Panc1 (cell line): ENCODE measurements at regions not wholly inside any gene's neighbourhood (a gene's known extent, or its start where the extent isn't known, plus 50 kb on each side); places are given as distances from the start of the nearest gene placed in this dataset.
A peak's percentile ranks its signal among the peaks of the same experiment; 100 is the strongest.

Experiments used
- ATAC-seq: fragments of 200-7000 bp; cut with Tn5 transposase; 2 replicates; pipeline ENCODE4 v1.9.1; 2020; ENCODE audit warnings: mild to moderate bottlenecking, moderate library complexity
- BruUV-seq: library from RNA; stranded (reverse); fragments of 400-500 nt; replicated peaks from 2 replicates; lab custom pipeline; 2021; lab: Mats Ljungman, UMichigan
- CTCF ChIA-PET: fragments of 300-600 bp; sonication (Branson Sonifier 250); formaldehyde crosslinking; loops from one replicate; lab custom pipeline; 2022; ENCODE audit warnings: antibody characterized with exemption; lab: Charles Lee
- POLR2A ChIA-PET: fragments of 300-600 bp; sonication (Branson Sonifier 250); formaldehyde crosslinking; loops from one replicate; lab custom pipeline; 2022; ENCODE audit warnings: antibody characterized with exemption; lab: Charles Lee
- DNase-seq: peaks from one replicate; pipeline ENCODE4 v3.0.0-alpha.2; 2010; ENCODE audit warnings: low read depth, low spot score
- H3K27ac ChIP-seq: 2 replicates; pipeline ENCODE4 v1.5.1; 2011; ENCODE audit warnings: mild to moderate bottlenecking, low read length, inconsistent platforms
- H3K27me3 ChIP-seq: fragments of 200-500 bp; sonication (Bioruptor generic); 2 replicates; pipeline ENCODE4 v1.6.0; 2014; ENCODE audit warnings: low read length, inconsistent platforms; ENCODE audit not compliant: control insufficient read depth, insufficient read depth
- H3K36me3 ChIP-seq: fragments of 200-500 bp; sonication (Bioruptor generic); 2 replicates; pipeline ENCODE4 v1.5.1; 2014; ENCODE audit warnings: inconsistent platforms, mild to moderate bottlenecking, low read length, moderate library complexity; ENCODE audit not compliant: control insufficient read depth, insufficient read depth
- H3K4me1 ChIP-seq: 2 replicates; pipeline ENCODE4 v1.5.1; 2011; ENCODE audit warnings: inconsistent platforms, mild to moderate bottlenecking, low read length, moderate library complexity; ENCODE audit not compliant: control insufficient read depth, insufficient read depth
- H3K4me3 ChIP-seq, 2 experiments: 2 replicates each; pipeline ENCODE4 v1.5.1; 2011 to 2012; ENCODE audit warnings: low read depth in 2 of 2, low read length in 2 of 2, mild to moderate bottlenecking in 2 of 2, inconsistent platforms in 1 of 2, moderate library complexity in 1 of 2
- H3K9me3 ChIP-seq: fragments of 200-500 bp; sonication (Bioruptor generic); 2 replicates; pipeline ENCODE4 v1.5.1; 2014; ENCODE audit warnings: low read depth, mild to moderate bottlenecking, inconsistent platforms, low read length, moderate library complexity; ENCODE audit not compliant: control insufficient read depth, insufficient read depth
- CTCF ChIP-seq: fragments of 450-650 bp; IDR thresholded peaks from 2 replicates; pipeline ENCODE4 v1.5.1; 2017; ENCODE audit warnings: mild to moderate bottlenecking
- POLR2AphosphoS5 ChIP-seq: IDR thresholded peaks from 2 replicates; pipeline ENCODE4 v1.6.1; 2012; ENCODE audit warnings: mild to moderate bottlenecking, low read depth, low read length, moderate library complexity
- REST ChIP-seq, 2 experiments: IDR thresholded peaks; 2 replicates each; pipeline ENCODE4 v1.6.1; 2011 to 2012; ENCODE audit warnings: low read depth in 2 of 2, control low read depth in 1 of 2, low read length in 1 of 2, mild to moderate bottlenecking in 1 of 2, moderate library complexity in 1 of 2; ENCODE audit not compliant: insufficient read depth in 1 of 2
- SIN3A ChIP-seq: IDR thresholded peaks from 2 replicates; pipeline ENCODE4 v1.6.1; 2012; ENCODE audit warnings: low read depth, mild to moderate bottlenecking, low read length, moderate library complexity, borderline replicate concordance; ENCODE audit not compliant: insufficient read depth
- TCF7L2 ChIP-seq: IDR thresholded peaks from 2 replicates; pipeline ENCODE4 v1.6.1; 2011; ENCODE audit warnings: mild to moderate bottlenecking, low read depth, low read length, inconsistent platforms
- in situ Hi-C: cut with HindIII; loops from 2 replicates; pipeline ENCODE4 v1.10.0; 2016; ENCODE audit warnings: low sequenced_read_pairs, low pct_unique_long_range_greater_than_20kb
- intact Hi-C: fragments of 100-400 bp; cut with micrococcal nuclease; formaldehyde crosslinking; loops from one replicate; pipeline ENCODE4 v1.10.0; 2022; ENCODE audit not compliant: unreplicated experiment

GRCh38 chr12:4849115-4849541, 60.6 kb upstream of the KCNA1 start:
- Histone ChIP-seq H3K4me3 (no peak overlapping the region), H3K36me3 (no peaks in the 10 kb centered on the region), H3K27ac (no peak overlapping the region), H3K27me3 (no peaks in the 10 kb centered on the region), H3K9me3 (no peaks in the 10 kb centered on the region), H3K4me1 (no peaks in the 10 kb centered on the region)
- POLR2A ChIA-PET, result no interaction called here
- ATAC-seq (no peak), DNase-seq (peak; percentile 17)
- intact Hi-C loops (no loop called here), in situ Hi-C loops (no loop called here)
- CTCF ChIA-PET, result interaction anchor here (0.7 to 0.8 kb wide), 4 partner anchors 9 to 1125 kb away, joined by 3 to 13 read pairs (median 4); no protein-coding TSS in a partner anchor
- BruUV-seq, result no TSS peak
- peak; percentile 75 for TF ChIP-seq CTCF
- no peak for TF ChIP-seq REST (IDR thresholded peaks at IDR 0.05; ENCODE audit: insufficient read depth in 1 of 2, low read depth in 2 of 2, low read length in 1 of 2)

- in situ Hi-C loops (no loop called here), intact Hi-C loops (no loop called here)
- H3K4me1 ChIP-seq, result no peaks in the 10 kb centered on the region
- POLR2A ChIA-PET, result no interaction called here
- no peak overlapping the region for H3K27ac ChIP-seq
- DNase-seq (no peak), ATAC-seq (no peak)
- no peaks in the 10 kb centered on the region for H3K27me3 ChIP-seq
- CTCF ChIA-PET, result no interaction called here
- no TSS peak for BruUV-seq
- H3K36me3 ChIP-seq, result no peaks in the 10 kb centered on the region
- no peak for TF ChIP-seq SIN3A
- no peaks in the 10 kb centered on the region for H3K9me3 ChIP-seq
- H3K4me3 ChIP-seq, result no peak overlapping the region
These were observed 59.8 kb upstream of the KCNA1 start for GRCh38 chr12:4849795-4850345.

GRCh38 chr12:4850857-4851380, 58.8 kb upstream of the KCNA1 start:
- Histone ChIP-seq H3K9me3 (no peaks in the 10 kb centered on the region), H3K27me3 (no peaks in the 10 kb centered on the region), H3K4me1 (no peaks in the 10 kb centered on the region), H3K4me3 (no peak overlapping the region), H3K27ac (no peak overlapping the region), H3K36me3 (no peaks in the 10 kb centered on the region)
- TF ChIP-seq TCF7L2 (no peak), CTCF (no peak), REST (IDR thresholded peaks at IDR 0.05; ENCODE audit: insufficient read depth in 1 of 2, low read depth in 2 of 2, low read length in 1 of 2) (no peak), POLR2AphosphoS5 (no peak), SIN3A (no peak)
- POLR2A ChIA-PET, result no interaction called here
- no peak for ATAC-seq
- CTCF ChIA-PET, result no interaction called here
- intact Hi-C loops, result no loop called here
- BruUV-seq, result no TSS peak
- no peak for DNase-seq
- in situ Hi-C loops, result no loop called here
